Glutamatergic neuron (in vitro differentiated cells): ENCODE measurements at regions not wholly inside any gene's neighbourhood (a gene's known extent, or its start where the extent isn't known, plus 50 kb on each side); places are given as distances from the start of the nearest gene placed in this dataset.

ENCODE experiments used
- DNase-seq: peaks from one replicate; pipeline ENCODE4 v3.0.0; 2022
- H3K27ac Mint-ChIP-seq: one replicate; pipeline ENCODE4 v1.8.0; 2020; ENCODE audit warnings: mild to moderate bottlenecking, mixed read lengths, inconsistent platforms; ENCODE audit not compliant: unreplicated experiment
- H3K27me3 Mint-ChIP-seq: one replicate; pipeline ENCODE4 v1.8.0; 2020; ENCODE audit warnings: mild to moderate bottlenecking, moderate library complexity, mixed read lengths, inconsistent platforms; ENCODE audit not compliant: unreplicated experiment
- H3K36me3 Mint-ChIP-seq: one replicate; pipeline ENCODE4 v1.8.0; 2020; ENCODE audit warnings: mild to moderate bottlenecking, mixed read lengths, inconsistent platforms; ENCODE audit not compliant: unreplicated experiment
- H3K4me1 Mint-ChIP-seq: one replicate; pipeline ENCODE4 v1.8.0; 2020; ENCODE audit warnings: mild to moderate bottlenecking, low read depth, mixed read lengths, inconsistent platforms; ENCODE audit not compliant: unreplicated experiment
- H3K4me3 Mint-ChIP-seq: one replicate; pipeline ENCODE4 v1.8.0; 2020; ENCODE audit warnings: mild to moderate bottlenecking, mixed read lengths, inconsistent platforms; ENCODE audit not compliant: unreplicated experiment
- H3K9me3 Mint-ChIP-seq: one replicate; pipeline ENCODE4 v1.8.0; 2020; ENCODE audit warnings: mild to moderate bottlenecking, moderate library complexity, mixed read lengths, inconsistent platforms; ENCODE audit not compliant: unreplicated experiment
- CTCF ChIP-seq: fragments of 200-600 bp; sonication (generic); IDR thresholded peaks from one replicate; pipeline ENCODE4 v1.5.0; 2021; ENCODE audit not compliant: partially characterized antibody, unreplicated experiment

- H3K36me3 Mint-ChIP-seq = no peaks in the 10 kb centered on the region
- DNase-seq = no peak
- no peaks in the 10 kb centered on the region for H3K4me1 Mint-ChIP-seq
- H3K27ac Mint-ChIP-seq = no peak overlapping the region
- no peak for TF ChIP-seq CTCF
- H3K27me3 Mint-ChIP-seq = no peaks in the 10 kb centered on the region
- no peak overlapping the region for H3K4me3 Mint-ChIP-seq
- H3K9me3 Mint-ChIP-seq = no peaks in the 10 kb centered on the region
Measured at GRCh38 chr11:92137747-92138146, 86.9 kb upstream of the FAT3 start.

- Mint-ChIP-seq H3K27me3 (no peaks in the 10 kb centered on the region), H3K4me3 (no peak overlapping the region), H3K36me3 (no peaks in the 10 kb centered on the region), H3K27ac (no peak overlapping the region), H3K4me1 (no peaks in the 10 kb centered on the region), H3K9me3 (no peaks in the 10 kb centered on the region)
- no peak for DNase-seq
- no peak for TF ChIP-seq CTCF
Measured at GRCh38 chr11:92136797-92137196, 87.8 kb upstream of the FAT3 start.

- H3K27me3 Mint-ChIP-seq = no peaks in the 10 kb centered on the region
- no peaks in the 10 kb centered on the region for H3K36me3 Mint-ChIP-seq
- no peak overlapping the region for H3K4me3 Mint-ChIP-seq
- H3K9me3 Mint-ChIP-seq = no peaks in the 10 kb centered on the region
- DNase-seq = no peak
- no peak for TF ChIP-seq CTCF
- H3K27ac Mint-ChIP-seq = no peak overlapping the region
- no peaks in the 10 kb centered on the region for H3K4me1 Mint-ChIP-seq
Measured at GRCh38 chr11:92131289-92131865, 93.2 kb upstream of the FAT3 start.

GRCh38 chr11:92130421-92130831 lies 94.2 kb upstream of the FAT3 start:
- no peak for DNase-seq
- H3K27ac Mint-ChIP-seq = no peak overlapping the region
- no peaks in the 10 kb centered on the region for H3K9me3 Mint-ChIP-seq
- no peaks in the 10 kb centered on the region for H3K36me3 Mint-ChIP-seq
- TF ChIP-seq CTCF = no peak
- no peak overlapping the region for H3K4me3 Mint-ChIP-seq
- H3K4me1 Mint-ChIP-seq = no peaks in the 10 kb centered on the region
- no peaks in the 10 kb centered on the region for H3K27me3 Mint-ChIP-seq

GRCh38 chr11:92129811-92130210 lies 94.8 kb upstream of the FAT3 start:
- no peak for TF ChIP-seq CTCF
- Mint-ChIP-seq H3K4me3 (no peak overlapping the region), H3K36me3 (no peaks in the 10 kb centered on the region), H3K4me1 (peaks cover under 1% of the 10 kb centered on the region), H3K9me3 (no peaks in the 10 kb centered on the region), H3K27me3 (no peaks in the 10 kb centered on the region), H3K27ac (no peak overlapping the region)
- no peak for DNase-seq
